GM21360 (cell line): ENCODE measurements at regions not wholly inside any gene's neighbourhood (a gene's known extent, or its start where the extent isn't known, plus 50 kb on each side); places are given as distances from the start of the nearest gene placed in this dataset.

Experiments used
- ATAC-seq: cut with Tn5 transposase; IDR thresholded peaks from one replicate; pipeline ENCODE4 v1.9.1; 2021; ENCODE audit warnings: mild to moderate bottlenecking, moderate library complexity; ENCODE audit not compliant: unreplicated experiment

- no peak for ATAC-seq
These were observed 598.8 kb upstream of the ADAMTS16 start for GRCh38 chr5:4541334-4541733.

- ATAC-seq, result no peak
These were observed 597.9 kb upstream of the ADAMTS16 start for GRCh38 chr5:4542145-4542778.

- no peak for ATAC-seq
These were observed 596.0 kb upstream of the ADAMTS16 start for GRCh38 chr5:4544049-4544670.

GRCh38 chr5:4547547-4547946 is 592.6 kb upstream of the ADAMTS16 start:
- ATAC-seq, result no peak

- ATAC-seq, result no peak
These were observed 591.8 kb upstream of the ADAMTS16 start for GRCh38 chr5:4548341-4548740.

GRCh38 chr5:4549351-4549750 is 590.8 kb upstream of the ADAMTS16 start:
- ATAC-seq, result no peak

GRCh38 chr5:4551034-4551433 is 589.1 kb upstream of the ADAMTS16 start:
- ATAC-seq, result no peak

- no peak for ATAC-seq
These were observed 587.0 kb upstream of the ADAMTS16 start for GRCh38 chr5:4553130-4553529.

GRCh38 chr5:4553978-4554377 is 586.2 kb upstream of the ADAMTS16 start:
- ATAC-seq, result no peak

GRCh38 chr5:4555725-4556285 is 584.3 kb upstream of the ADAMTS16 start:
- no peak for ATAC-seq

- no peak for ATAC-seq
These were observed 578.7 kb upstream of the ADAMTS16 start for GRCh38 chr5:4561403-4561802.

GRCh38 chr5:4563400-4563799 is 576.7 kb upstream of the ADAMTS16 start:
- ATAC-seq, result no peak

GRCh38 chr5:4570047-4570995 is 569.8 kb upstream of the ADAMTS16 start:
- ATAC-seq, result no peak

- ATAC-seq, result no peak
These were observed 568.7 kb upstream of the ADAMTS16 start for GRCh38 chr5:4571248-4571948.

GRCh38 chr5:4572311-4573100 is 567.6 kb upstream of the ADAMTS16 start:
- ATAC-seq, result no peak

GRCh38 chr5:4575608-4576007 is 564.5 kb upstream of the ADAMTS16 start:
- no peak for ATAC-seq

GRCh38 chr5:4576161-4576748 is 563.9 kb upstream of the ADAMTS16 start:
- no peak for ATAC-seq

- ATAC-seq, result no peak
These were observed 563.2 kb upstream of the ADAMTS16 start for GRCh38 chr5:4576908-4577307.

- ATAC-seq, result no peak
These were observed 560.5 kb upstream of the ADAMTS16 start for GRCh38 chr5:4579679-4580078.

- no peak for ATAC-seq
These were observed 559.4 kb upstream of the ADAMTS16 start for GRCh38 chr5:4580772-4581171.
